Muscle of leg (tissue), 3 donors: ENCODE measurements at regions not wholly inside any gene's neighbourhood (a gene's known extent, or its start where the extent isn't known, plus 50 kb on each side); places are given as distances from the start of the nearest gene placed in this dataset.

ENCODE experiments used
- DNase-seq: peaks from one replicate; pipeline ENCODE4 v3.0.0; 2013
- H3K27ac ChIP-seq: one replicate; pipeline ENCODE4 v1.5.1; 2013; ENCODE audit warnings: mild to moderate bottlenecking, low read length, control low read depth
- H3K27me3 ChIP-seq: one replicate; pipeline ENCODE4 v1.6.1; 2013; ENCODE audit warnings: low read length; ENCODE audit not compliant: control insufficient read depth, insufficient read depth
- H3K36me3 ChIP-seq: one replicate; pipeline ENCODE4 v1.6.1; 2013; ENCODE audit warnings: low read length; ENCODE audit not compliant: control insufficient read depth, insufficient read depth
- H3K4me1 ChIP-seq: one replicate; pipeline ENCODE4 v1.6.1; 2013; ENCODE audit warnings: low read length; ENCODE audit not compliant: control insufficient read depth, insufficient read depth
- H3K4me3 ChIP-seq: one replicate; pipeline ENCODE4 v1.5.1; 2013; ENCODE audit warnings: low read length, control low read depth
- H3K9me3 ChIP-seq: replicated peaks from 2 replicates; pipeline ENCODE4 v1.6.1; 2013; ENCODE audit warnings: low read depth, low read length; ENCODE audit not compliant: control insufficient read depth
- WGBS: methylation state at CpG from one replicate; pipeline ENCODE4 v1.1.5; 2013; ENCODE audit warnings: missing lambda C conversion rate; ENCODE audit not compliant: insufficient coverage; 5-methylcytosine and 5-hydroxymethylcytosine counted together

DNA sequence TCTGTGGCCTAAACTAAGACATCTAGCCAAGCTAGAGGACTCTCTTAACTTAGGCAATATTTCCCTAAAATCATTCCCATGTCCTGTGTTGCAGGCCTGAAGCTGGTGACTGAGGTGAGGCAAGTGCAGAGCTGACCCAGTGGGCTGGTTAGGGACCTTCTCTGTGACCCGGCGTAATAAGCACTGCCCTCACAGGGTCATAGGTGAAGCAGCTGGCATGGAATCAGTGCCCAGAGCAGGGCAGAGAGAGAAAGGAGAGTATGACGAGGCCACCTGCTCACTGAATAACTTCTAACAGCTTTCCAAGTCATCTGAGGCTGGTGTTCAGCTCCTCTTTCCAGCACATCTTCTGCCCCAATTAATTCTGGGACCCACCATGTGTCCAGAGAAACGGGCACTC lies 197.0 kb downstream of the ANAPC1 start:
- 68% methylated on average over 3 of the region's 4 CpGs for WGBS
- Histone ChIP-seq H3K4me3 (no peak overlapping the region), H3K27ac (no peak overlapping the region), H3K9me3 (no peaks in the 10 kb centered on the region), H3K36me3 (no peaks in the 10 kb centered on the region), H3K27me3 (no peaks in the 10 kb centered on the region), H3K4me1 (peaks cover 47% of the 10 kb centered on the region)
- no peak for DNase-seq

GRCh38 chr2:111687911-111688310 lies 196.1 kb downstream of the ANAPC1 start:
- 79% methylated on average over 7 of the region's 11 CpGs for WGBS
- H3K4me1 ChIP-seq = peaks cover 47% of the 10 kb centered on the region
- no peaks in the 10 kb centered on the region for H3K27me3 ChIP-seq
- H3K4me3 ChIP-seq = no peak overlapping the region
- no peak for DNase-seq
- H3K36me3 ChIP-seq = no peaks in the 10 kb centered on the region
- peak overlapping the region; percentile 71 for H3K27ac ChIP-seq
- H3K9me3 ChIP-seq = no peaks in the 10 kb centered on the region

DNA sequence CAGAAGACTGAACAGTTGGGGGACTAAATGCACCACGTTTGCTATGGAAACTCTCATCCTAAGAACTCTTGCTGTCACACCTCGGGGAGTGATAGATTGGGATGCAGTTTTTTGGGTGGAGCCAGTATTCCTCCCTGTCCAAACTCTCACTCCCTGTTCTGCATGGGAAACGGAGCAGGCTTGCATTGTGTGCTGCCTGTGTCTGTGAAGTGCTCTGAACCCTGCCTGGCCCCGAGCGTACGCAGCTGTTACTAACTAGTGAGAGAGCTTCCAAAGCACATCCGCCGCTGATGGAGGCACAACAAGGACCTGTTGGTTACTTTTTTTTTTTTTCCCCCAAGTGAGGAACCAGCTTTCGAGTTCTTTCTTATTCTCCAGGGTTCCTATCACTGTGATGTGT lies 195.5 kb downstream of the ANAPC1 start:
- peaks cover 47% of the 10 kb centered on the region for H3K4me1 ChIP-seq
- peak overlapping the region; percentile 71 for H3K27ac ChIP-seq
- H3K36me3 ChIP-seq = no peaks in the 10 kb centered on the region
- H3K9me3 ChIP-seq = no peaks in the 10 kb centered on the region
- DNase-seq = peak; percentile 94
- H3K27me3 ChIP-seq = no peaks in the 10 kb centered on the region
- 26% methylated on average over 6 of the region's 9 CpGs for WGBS
- no peak overlapping the region for H3K4me3 ChIP-seq

DNA sequence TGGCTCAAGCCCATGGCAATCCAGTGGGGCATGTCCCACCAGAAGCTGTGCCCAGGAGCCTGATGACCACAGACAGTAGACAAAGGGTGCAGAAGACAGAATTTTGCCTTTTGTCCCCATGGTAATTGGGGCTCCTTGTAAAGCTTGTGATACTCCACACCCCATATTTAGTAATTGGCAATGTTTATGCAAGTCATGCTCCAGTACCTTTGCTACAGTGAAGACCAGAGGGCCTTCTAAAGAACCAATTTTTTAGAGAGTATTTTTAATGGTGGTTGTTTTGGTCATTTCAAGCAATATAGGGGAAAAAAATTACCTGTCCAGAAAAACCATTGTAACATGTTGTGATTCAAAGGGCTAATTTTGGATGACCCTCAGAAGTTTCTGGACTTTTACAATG lies 194.8 kb downstream of the ANAPC1 start:
- Histone ChIP-seq H3K27ac (peak overlapping the region; percentile 71), H3K4me1 (peaks cover 47% of the 10 kb centered on the region), H3K36me3 (no peaks in the 10 kb centered on the region), H3K4me3 (no peak overlapping the region), H3K9me3 (peaks cover 2% of the 10 kb centered on the region), H3K27me3 (no peaks in the 10 kb centered on the region)
- DNase-seq = no peak

- DNase-seq = peak; percentile 74
- peaks cover 47% of the 10 kb centered on the region for H3K4me1 ChIP-seq
- WGBS = no CpG with 5 or more reads among the region's 5 CpGs
Observed at GRCh38 chr2:111689941-111690340, 194.1 kb downstream of the ANAPC1 start.

GRCh38 chr2:111691164-111691875 lies 192.7 kb downstream of the ANAPC1 start:
- DNase-seq = peak; percentile 63
- Histone ChIP-seq H3K36me3 (no peaks in the 10 kb centered on the region), H3K27me3 (no peaks in the 10 kb centered on the region), H3K4me3 (no peak overlapping the region), H3K9me3 (peaks cover 7% of the 10 kb centered on the region), H3K4me1 (peaks cover 45% of the 10 kb centered on the region), H3K27ac (no peak overlapping the region)
- 93% methylated on average over 3 of the region's 5 CpGs for WGBS

More at GRCh38 chr2:111689941-111690340, 194.1 kb downstream of the ANAPC1 start:
- Histone ChIP-seq H3K4me3 (no peak overlapping the region), H3K36me3 (no peaks in the 10 kb centered on the region), H3K9me3 (peaks cover 6% of the 10 kb centered on the region), H3K27me3 (no peaks in the 10 kb centered on the region), H3K27ac (peak overlapping the region; percentile 20)

- no CpG with 5 or more reads among the region's 2 CpGs for WGBS
- peaks cover 7% of the 10 kb centered on the region for H3K9me3 ChIP-seq
- H3K27ac ChIP-seq = no peak overlapping the region
- H3K4me3 ChIP-seq = no peak overlapping the region
- no peak for DNase-seq
- H3K36me3 ChIP-seq = no peaks in the 10 kb centered on the region
- no peaks in the 10 kb centered on the region for H3K27me3 ChIP-seq
- H3K4me1 ChIP-seq = peaks cover 40% of the 10 kb centered on the region
Observed at GRCh38 chr2:111692311-111692710, 191.7 kb downstream of the ANAPC1 start.

DNA sequence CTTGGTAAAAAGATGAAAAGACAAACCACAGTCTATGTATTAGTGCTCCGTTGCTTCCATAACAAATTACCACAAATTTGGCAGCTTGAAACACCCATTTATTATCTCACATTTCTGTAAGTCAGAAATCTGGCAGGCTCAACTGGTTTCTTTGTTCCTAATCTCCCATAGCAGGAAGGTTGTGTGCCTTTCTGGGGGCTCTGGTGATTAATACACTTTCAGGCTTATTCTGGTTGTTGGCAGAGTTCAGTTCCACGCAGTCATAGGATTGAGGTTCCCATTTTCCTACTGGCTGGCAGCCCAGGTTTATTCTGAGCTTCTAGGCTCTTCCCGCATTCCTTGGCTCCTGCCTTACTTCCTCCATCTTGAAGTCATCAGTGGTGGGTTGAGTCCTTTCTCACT lies 189.3 kb downstream of the ANAPC1 start:
- Histone ChIP-seq H3K36me3 (no peaks in the 10 kb centered on the region), H3K9me3 (peaks cover 7% of the 10 kb centered on the region), H3K27ac (peak overlapping the region; percentile 51), H3K27me3 (no peaks in the 10 kb centered on the region), H3K4me3 (no peak overlapping the region), H3K4me1 (peaks cover 24% of the 10 kb centered on the region)
- DNase-seq = peak; percentile 97
- WGBS = 0% methylated on average over 1 of the region's 3 CpGs

- Histone ChIP-seq H3K4me1 (peaks cover 17% of the 10 kb centered on the region), H3K4me3 (no peak overlapping the region), H3K27ac (no peak overlapping the region), H3K9me3 (peaks cover 7% of the 10 kb centered on the region), H3K27me3 (no peaks in the 10 kb centered on the region), H3K36me3 (no peaks in the 10 kb centered on the region)
- WGBS = 96% methylated on average over 5 of the region's 8 CpGs
- no peak for DNase-seq
Observed at GRCh38 chr2:111695441-111696007, 188.5 kb downstream of the ANAPC1 start.

- WGBS = no CpG with 5 or more reads among the region's 3 CpGs
- Histone ChIP-seq H3K4me1 (peaks cover 12% of the 10 kb centered on the region), H3K9me3 (peaks cover 7% of the 10 kb centered on the region), H3K36me3 (no peaks in the 10 kb centered on the region), H3K4me3 (no peak overlapping the region), H3K27me3 (no peaks in the 10 kb centered on the region), H3K27ac (no peak overlapping the region)
- no peak for DNase-seq
Observed at GRCh38 chr2:111696226-111696625, 187.8 kb downstream of the ANAPC1 start.
